Effector memory CD4-positive, alpha-beta T cell (primary cell): ENCODE measurements at regions not wholly inside any gene's neighbourhood (a gene's known extent, or its start where the extent isn't known, plus 50 kb on each side); places are given as distances from the start of the nearest gene placed in this dataset.
"Not testable (repeated sequence)": the region's sequence is repeated elsewhere in the genome, so short reads cannot be mapped to it uniquely, and the experiment has no call there.

Experiments
- DNase-seq, 3 donors: peaks; one replicate each; pipeline ENCODE4 v3.0.0-alpha.2; 2020
- H3K27ac ChIP-seq: 2 replicates; pipeline ENCODE4 v1.7.0; 2013; ENCODE audit warnings: mild to moderate bottlenecking, low read length, moderate library complexity; ENCODE audit not compliant: insufficient read depth, poor library complexity, severe bottlenecking
- H3K27me3 ChIP-seq: replicated peaks from 2 replicates; pipeline ENCODE4 v1.7.0; 2013; ENCODE audit warnings: mild to moderate bottlenecking, low read length; ENCODE audit not compliant: insufficient read depth, control insufficient read depth, poor library complexity, severe bottlenecking
- H3K36me3 ChIP-seq: 2 replicates; pipeline ENCODE4 v1.7.0; 2013; ENCODE audit warnings: mild to moderate bottlenecking, low read length, moderate library complexity; ENCODE audit not compliant: control insufficient read depth, insufficient read depth
- H3K4me1 ChIP-seq: 2 replicates; pipeline ENCODE4 v1.7.0; 2013; ENCODE audit warnings: low read length, mild to moderate bottlenecking; ENCODE audit not compliant: control insufficient read depth, insufficient read depth, poor library complexity, severe bottlenecking
- H3K4me3 ChIP-seq: 2 replicates; pipeline ENCODE4 v1.7.0; 2013; ENCODE audit warnings: low read length, low read depth, mild to moderate bottlenecking; ENCODE audit not compliant: insufficient read depth, poor library complexity, severe bottlenecking
- H3K9me3 ChIP-seq: 2 replicates; pipeline ENCODE4 v1.7.0; 2013; ENCODE audit warnings: mild to moderate bottlenecking, low read length, moderate library complexity; ENCODE audit not compliant: control insufficient read depth

DNA sequence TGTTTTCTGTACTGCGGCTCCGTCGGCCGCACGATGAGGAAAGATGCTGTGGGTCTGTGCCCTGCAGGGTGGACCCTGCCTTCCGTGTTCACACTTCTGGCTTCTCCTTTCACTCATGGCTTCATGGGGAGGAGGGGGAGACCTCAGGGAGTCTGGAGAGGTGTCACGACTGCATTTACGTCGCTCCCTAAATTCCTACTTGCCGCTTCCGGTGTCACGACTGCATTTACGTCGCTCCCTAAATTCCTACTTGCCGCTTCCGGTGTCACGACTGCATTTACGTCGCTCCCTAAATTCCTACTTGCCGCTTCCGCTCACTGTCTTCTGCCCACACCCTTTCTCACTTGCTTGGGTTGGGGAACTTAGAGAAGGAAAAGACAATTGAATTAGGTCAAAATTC is 68.4 kb upstream of the ALKAL2 start:
- DNase-seq, H3K27ac ChIP-seq, H3K9me3 ChIP-seq, H3K4me1 ChIP-seq, H3K36me3 ChIP-seq, H3K27me3 ChIP-seq, H3K4me3 ChIP-seq: not testable (repeated sequence)

DNA sequence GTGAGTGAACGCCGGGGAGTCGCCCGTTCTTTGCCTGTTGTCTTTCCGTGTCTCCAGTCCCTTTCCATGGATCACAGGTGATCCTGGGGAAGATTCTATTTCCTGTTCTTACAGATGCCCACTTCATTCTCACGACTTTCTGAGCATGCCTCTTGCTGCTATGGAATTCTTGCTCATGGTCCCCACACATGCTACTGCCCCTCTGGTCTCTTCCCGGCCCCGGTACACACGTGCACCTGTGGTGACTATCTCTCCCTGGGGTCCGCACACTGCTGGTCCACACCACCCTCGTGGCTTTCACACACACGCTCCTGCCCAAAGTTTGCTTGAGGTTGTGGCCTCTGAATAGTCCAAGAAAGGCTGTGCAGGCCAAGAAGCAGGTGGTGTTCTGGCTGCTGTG is 67.9 kb upstream of the ALKAL2 start:
- H3K4me1 ChIP-seq: no peaks in the 10 kb centered on the region
- no peaks in the 10 kb centered on the region for H3K36me3 ChIP-seq
- H3K27ac ChIP-seq: no peak overlapping the region
- no peaks in the 10 kb centered on the region for H3K9me3 ChIP-seq
- no peak overlapping the region for H3K4me3 ChIP-seq
- H3K27me3 ChIP-seq: no peaks in the 10 kb centered on the region
- no peak for DNase-seq

- H3K27ac ChIP-seq: no peak overlapping the region
- no peaks in the 10 kb centered on the region for H3K36me3 ChIP-seq
- no peaks in the 10 kb centered on the region for H3K27me3 ChIP-seq
- H3K9me3 ChIP-seq: no peaks in the 10 kb centered on the region
- no peak overlapping the region for H3K4me3 ChIP-seq
- H3K4me1 ChIP-seq: no peaks in the 10 kb centered on the region
- DNase-seq: no peak
Measured at GRCh38 chr2:352696-353095, 64.8 kb upstream of the ALKAL2 start.

DNA sequence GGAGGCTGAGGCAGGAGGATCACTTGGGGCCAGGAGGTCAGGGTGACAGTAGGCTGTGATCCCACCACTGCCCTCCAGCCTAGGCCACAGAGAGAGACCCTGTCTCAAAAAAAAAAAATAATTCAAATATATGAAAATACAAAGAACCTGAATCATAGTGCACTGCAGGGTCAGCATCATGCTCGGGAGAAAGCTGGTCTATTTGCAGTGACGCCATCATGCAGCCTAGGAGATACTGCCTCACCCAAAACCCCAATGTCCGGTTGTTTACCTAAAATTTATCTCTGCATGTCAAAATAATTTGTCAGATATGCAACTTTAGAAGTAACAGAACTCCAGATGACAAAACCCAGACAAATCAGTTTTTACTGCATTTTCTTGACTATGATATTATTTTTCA is 61.5 kb upstream of the ALKAL2 start:
- H3K4me3 ChIP-seq: no peak overlapping the region
- no peaks in the 10 kb centered on the region for H3K27me3 ChIP-seq
- no peaks in the 10 kb centered on the region for H3K36me3 ChIP-seq
- H3K9me3 ChIP-seq: no peaks in the 10 kb centered on the region
- DNase-seq: no peak
- H3K27ac ChIP-seq: no peak overlapping the region
- H3K4me1 ChIP-seq: no peaks in the 10 kb centered on the region

DNA sequence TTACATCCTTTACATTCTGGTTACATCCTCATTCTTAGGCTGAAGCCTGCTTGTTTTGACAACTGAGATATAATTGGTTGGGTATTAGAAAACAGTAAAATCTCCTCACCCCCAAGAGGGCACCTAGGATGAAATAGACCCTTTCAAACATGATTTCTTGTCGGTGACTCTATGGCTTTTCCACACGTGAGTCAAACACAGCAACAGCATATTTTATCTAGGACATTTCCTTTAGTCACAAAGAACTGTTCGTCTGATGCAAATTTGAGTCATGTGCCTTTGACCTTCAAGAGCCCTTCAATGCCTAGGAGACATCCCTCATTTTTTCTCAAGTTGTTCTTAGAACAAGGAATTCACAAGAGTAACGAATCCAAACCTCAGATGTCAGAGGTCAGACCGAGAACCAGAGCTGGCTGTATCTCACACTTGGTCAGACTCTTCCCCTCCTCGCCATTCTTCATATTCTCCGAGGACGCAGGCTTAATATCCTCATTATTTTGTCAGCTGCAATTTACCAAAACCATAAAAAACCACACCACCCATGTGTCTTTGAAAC is 60.5 kb upstream of the ALKAL2 start:
- Histone ChIP-seq H3K4me3 (no peak overlapping the region), H3K9me3 (no peaks in the 10 kb centered on the region), H3K27ac (no peak overlapping the region), H3K4me1 (no peaks in the 10 kb centered on the region), H3K36me3 (no peaks in the 10 kb centered on the region), H3K27me3 (no peaks in the 10 kb centered on the region)
- no peak for DNase-seq

GRCh38 chr2:344811-345210 is 56.9 kb upstream of the ALKAL2 start:
- Histone ChIP-seq H3K4me1 (no peaks in the 10 kb centered on the region), H3K27me3 (no peaks in the 10 kb centered on the region), H3K36me3 (no peaks in the 10 kb centered on the region), H3K9me3 (no peaks in the 10 kb centered on the region), H3K4me3 (no peak overlapping the region), H3K27ac (no peak overlapping the region)
- no peak for DNase-seq

- no peak overlapping the region for H3K27ac ChIP-seq
- no peaks in the 10 kb centered on the region for H3K27me3 ChIP-seq
- H3K36me3 ChIP-seq: no peaks in the 10 kb centered on the region
- H3K9me3 ChIP-seq: no peaks in the 10 kb centered on the region
- no peaks in the 10 kb centered on the region for H3K4me1 ChIP-seq
- DNase-seq: no peak
- H3K4me3 ChIP-seq: no peak overlapping the region
Measured at GRCh38 chr2:343355-343754, 55.5 kb upstream of the ALKAL2 start.

- DNase-seq: no peak
- no peaks in the 10 kb centered on the region for H3K36me3 ChIP-seq
- H3K27ac ChIP-seq: no peak overlapping the region
Measured at GRCh38 chr2:341912-342311, 54.0 kb upstream of the ALKAL2 start.

GRCh38 chr2:341017-341542 is 53.2 kb upstream of the ALKAL2 start:
- Histone ChIP-seq H3K9me3 (no peaks in the 10 kb centered on the region), H3K36me3 (no peaks in the 10 kb centered on the region), H3K4me3 (no peak overlapping the region), H3K27ac (no peak overlapping the region), H3K27me3 (no peaks in the 10 kb centered on the region), H3K4me1 (no peaks in the 10 kb centered on the region)
- DNase-seq: no peak

More at GRCh38 chr2:341912-342311, 54.0 kb upstream of the ALKAL2 start:
- H3K4me3 ChIP-seq: no peak overlapping the region
- no peaks in the 10 kb centered on the region for H3K9me3 ChIP-seq
- H3K27me3 ChIP-seq: no peaks in the 10 kb centered on the region
- H3K4me1 ChIP-seq: no peaks in the 10 kb centered on the region
